Thyroid gland (tissue), 4 donors: ENCODE measurements at regions not wholly inside any gene's neighbourhood (a gene's known extent, or its start where the extent isn't known, plus 50 kb on each side); places are given as distances from the start of the nearest gene placed in this dataset.

Experiments used
- DNase-seq, 2 donors: peaks; one replicate each; pipeline ENCODE4 v3.0.0-alpha.2; 2019
- H3K27ac ChIP-seq, 3 donors: fragments of 200-600 bp; sonication (generic); 1 replicate in 2 of 3; 2 replicates in 1 of 3; pipeline ENCODE4 v1.5.1; 2016 to 2019; ENCODE audit warnings: mild to moderate bottlenecking in 1 of 3, moderate library complexity in 1 of 3
- H3K27me3 ChIP-seq: fragments of 200-600 bp; sonication (generic); one replicate; pipeline ENCODE4 v1.5.1; 2019
- H3K36me3 ChIP-seq, 2 donors: fragments of 200-600 bp; sonication (generic); one replicate each; pipeline ENCODE4 v1.5.1; 2016 to 2019
- H3K4me1 ChIP-seq, 2 donors: fragments of 200-600 bp; sonication (generic); one replicate each; pipeline ENCODE4 v1.5.1; 2017 to 2019
- H3K4me3 ChIP-seq, 3 donors: fragments of 200-600 bp; sonication (generic); replicated peaks in 1 of 3; 1 replicate in 2 of 3; 2 replicates in 1 of 3; pipeline ENCODE4 v1.5.1; 2016; ENCODE audit warnings: mild to moderate bottlenecking in 1 of 3
- H3K9me3 ChIP-seq: fragments of 200-600 bp; sonication (generic); one replicate; pipeline ENCODE4 v1.5.1; 2017
- CTCF ChIP-seq, 6 experiments: fragments of 200-600 bp in 3 of 6; fragments of 450-650 bp in 3 of 6; sonication (generic) in 3 of 6; IDR thresholded peaks; one replicate each; pipeline ENCODE4 v1.5.1; 2016 to 2019; ENCODE audit warnings: antibody characterized with exemption in 6 of 6, mild to moderate bottlenecking in 2 of 6, inconsistent platforms in 1 of 6, moderate library complexity in 1 of 6
- POLR2A ChIP-seq, 2 donors: fragments of 450-650 bp; IDR thresholded peaks; one replicate each; pipeline ENCODE4 v1.6.1; 2017; ENCODE audit warnings: antibody characterized with exemption in 2 of 2, mild to moderate bottlenecking in 2 of 2, moderate library complexity in 1 of 2
- WGBS, 2 donors: methylation state at CpG; one replicate each; pipeline ENCODE4 v1.1.5; 2017; 5-methylcytosine and 5-hydroxymethylcytosine counted together
- intact Hi-C: fragments of 100-400 bp; cut with DNase I; formaldehyde crosslinking; loops from one replicate; pipeline ENCODE4 v1.15.1; 2023

DNA sequence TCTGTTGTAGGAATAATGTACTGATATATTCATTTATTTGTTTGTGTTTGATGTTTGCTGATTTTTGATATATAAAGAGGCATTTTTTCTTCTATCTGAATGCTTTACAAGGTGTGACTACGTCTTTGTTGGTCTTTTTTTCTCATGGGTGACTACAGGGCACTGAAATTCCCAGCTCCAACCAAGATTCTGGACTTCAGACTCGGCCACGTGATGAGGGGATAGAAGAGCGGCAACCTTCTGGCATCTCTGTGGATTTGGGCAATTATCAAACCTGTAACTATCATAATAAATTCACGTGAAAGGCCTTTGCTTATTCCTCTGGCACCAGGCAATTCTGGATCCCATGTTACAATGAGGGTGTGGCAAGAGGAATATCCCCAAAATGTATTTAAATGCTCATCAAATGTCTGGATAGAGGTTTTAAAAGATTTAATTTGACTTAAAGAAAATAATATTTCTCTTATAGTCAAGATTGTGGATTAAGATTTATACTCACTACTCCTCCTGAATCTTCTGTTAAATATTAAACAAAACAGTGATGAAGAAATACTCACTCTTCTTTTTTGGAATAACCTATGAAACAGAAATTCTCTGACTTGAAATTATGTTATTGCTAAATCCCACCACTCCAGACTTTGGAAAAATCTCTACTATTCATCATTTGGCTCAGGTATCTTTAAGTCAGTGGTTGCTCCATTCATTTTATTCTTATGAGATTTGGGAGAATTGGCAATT lies 276.3 kb downstream of the GPR37 start:
- intact Hi-C loops, result no loop called here
- no peaks in the 10 kb centered on the region for H3K27me3 ChIP-seq
- H3K4me3 ChIP-seq, result no peak overlapping the region
- H3K36me3 ChIP-seq, result no peaks in the 10 kb centered on the region
- H3K27ac ChIP-seq, result no peak overlapping the region
- whole genome bisulfite sequencing, 2 donors, result 79 to 84% methylated on average over 5 of the region's 5 CpGs
- no peaks in the 10 kb centered on the region for H3K9me3 ChIP-seq
- no peak for DNase-seq
- TF ChIP-seq POLR2A (IDR thresholded peaks at IDR 0.05), result no peak
- TF ChIP-seq CTCF (IDR thresholded peaks at IDR 0.05), result no peak
- H3K4me1 ChIP-seq, result no peaks in the 10 kb centered on the region

- H3K27me3 ChIP-seq, result no peaks in the 10 kb centered on the region
- H3K4me3 ChIP-seq, result no peak overlapping the region
- no peak for DNase-seq
- 87% methylated on average over 2 of the region's 2 CpGs for WGBS, 2 donors
- H3K36me3 ChIP-seq, result no peaks in the 10 kb centered on the region
- H3K4me1 ChIP-seq, result no peaks in the 10 kb centered on the region
- TF ChIP-seq CTCF (IDR thresholded peaks at IDR 0.05), result no peak
- no peak for TF ChIP-seq POLR2A (IDR thresholded peaks at IDR 0.05)
- H3K27ac ChIP-seq, result no peak overlapping the region
- H3K9me3 ChIP-seq, result no peaks in the 10 kb centered on the region
- intact Hi-C loops, result no loop called here
Observed at GRCh38 chr7:124482229-124482628, 283.4 kb downstream of the GPR37 start.

- WGBS, 2 donors, result 95 to 99% methylated on average over 15 to 19 of the region's 23 CpGs
- intact Hi-C loops, result no loop called here
- TF ChIP-seq POLR2A (IDR thresholded peaks at IDR 0.05) (no peak), CTCF (IDR thresholded peaks at IDR 0.05) (no peak)
- no peaks in the 10 kb centered on the region for H3K36me3 ChIP-seq
- DNase-seq, result no peak
- no peaks in the 10 kb centered on the region for H3K4me1 ChIP-seq
- H3K27me3 ChIP-seq, result no peaks in the 10 kb centered on the region
- no peaks in the 10 kb centered on the region for H3K9me3 ChIP-seq
- H3K4me3 ChIP-seq, result no peak overlapping the region
- H3K27ac ChIP-seq, result no peak overlapping the region
Observed at GRCh38 chr7:124480821-124481290, 284.7 kb downstream of the GPR37 start.

GRCh38 chr7:124480036-124480820 lies 285.4 kb downstream of the GPR37 start:
- Histone ChIP-seq H3K27me3 (no peaks in the 10 kb centered on the region), H3K9me3 (no peaks in the 10 kb centered on the region), H3K27ac (no peak overlapping the region), H3K4me1 (no peaks in the 10 kb centered on the region), H3K4me3 (no peak overlapping the region), H3K36me3 (no peaks in the 10 kb centered on the region)
- intact Hi-C loops, result no loop called here
- 76 to 80% methylated on average over 24 of the region's 24 CpGs for WGBS, 2 donors
- TF ChIP-seq CTCF (IDR thresholded peaks at IDR 0.05), result no peak
- TF ChIP-seq POLR2A (IDR thresholded peaks at IDR 0.05), result no peak
- no peak for DNase-seq

- no peak for TF ChIP-seq POLR2A (IDR thresholded peaks at IDR 0.05)
- TF ChIP-seq CTCF (IDR thresholded peaks at IDR 0.05), result no peak
- Histone ChIP-seq H3K27ac (no peak overlapping the region), H3K27me3 (no peaks in the 10 kb centered on the region), H3K9me3 (no peaks in the 10 kb centered on the region), H3K4me3 (no peak overlapping the region), H3K36me3 (no peaks in the 10 kb centered on the region), H3K4me1 (no peaks in the 10 kb centered on the region)
- intact Hi-C loops, result no loop called here
- WGBS, 2 donors, result 51 to 65% methylated on average over 1 of the region's 1 CpG
- DNase-seq, result no peak
Observed at GRCh38 chr7:124462249-124462648, 303.3 kb downstream of the GPR37 start.
